ENCODE measurements at regions not wholly inside any gene's neighbourhood (a gene's known extent, or its start where the extent isn't known, plus 50 kb on each side); places are given as distances from the start of the nearest gene placed in this dataset.

- no peak for DNase-seq
Observed at GRCh38 chr6:4346659-4347333, 211.4 kb upstream of the ECI2 start.

GRCh38 chr6:4345543-4345942 lies 210.2 kb upstream of the ECI2 start:
- no peak for TF ChIP-seq CTCF (IDR thresholded peaks at IDR 0.05; ENCODE audit: low read depth, low read length)
- H3K36me3 ChIP-seq = no peaks in the 10 kb centered on the region
- H3K4me3 ChIP-seq (ENCODE audit: low read depth, low read length) = no peak overlapping the region
- DNase-seq = no peak
- peaks cover 100% of the 10 kb centered on the region for H3K27me3 ChIP-seq (ENCODE audit: insufficient read depth, low read depth, severe bottlenecking)
- H3K9me3 ChIP-seq (ENCODE audit: severe bottlenecking) = no peaks in the 10 kb centered on the region
- no peak overlapping the region for H3K27ac ChIP-seq

More at GRCh38 chr6:4346659-4347333, 211.4 kb upstream of the ECI2 start:
- Histone ChIP-seq H3K27me3 (ENCODE audit: insufficient read depth, low read depth, severe bottlenecking) (peaks cover 100% of the 10 kb centered on the region), H3K4me3 (ENCODE audit: low read depth, low read length) (no peak overlapping the region), H3K36me3 (no peaks in the 10 kb centered on the region), H3K27ac (no peak overlapping the region), H3K9me3 (ENCODE audit: severe bottlenecking) (no peaks in the 10 kb centered on the region)
- TF ChIP-seq CTCF (IDR thresholded peaks at IDR 0.05; ENCODE audit: low read depth, low read length) = no peak

- H3K4me3 ChIP-seq (ENCODE audit: low read depth, low read length) = no peak overlapping the region
- no peaks in the 10 kb centered on the region for H3K36me3 ChIP-seq
- H3K9me3 ChIP-seq (ENCODE audit: severe bottlenecking) = no peaks in the 10 kb centered on the region
- no peak for DNase-seq
- H3K27me3 ChIP-seq (ENCODE audit: insufficient read depth, low read depth, severe bottlenecking) = peaks cover 95% of the 10 kb centered on the region
- no peak for TF ChIP-seq CTCF (IDR thresholded peaks at IDR 0.05; ENCODE audit: low read depth, low read length)
- no peak overlapping the region for H3K27ac ChIP-seq
Observed at GRCh38 chr6:4344317-4344899, 209.0 kb upstream of the ECI2 start.

GRCh38 chr6:4342407-4343137 lies 207.2 kb upstream of the ECI2 start:
- no peaks in the 10 kb centered on the region for H3K36me3 ChIP-seq
- no peak for TF ChIP-seq CTCF (IDR thresholded peaks at IDR 0.05; ENCODE audit: low read depth, low read length)
- H3K4me3 ChIP-seq (ENCODE audit: low read depth, low read length) = no peak overlapping the region
- peaks cover 90% of the 10 kb centered on the region for H3K27me3 ChIP-seq (ENCODE audit: insufficient read depth, low read depth, severe bottlenecking)
- no peak for DNase-seq
- no peaks in the 10 kb centered on the region for H3K9me3 ChIP-seq (ENCODE audit: severe bottlenecking)
- no peak overlapping the region for H3K27ac ChIP-seq

GRCh38 chr6:4341078-4341797 lies 205.9 kb upstream of the ECI2 start:
- H3K27me3 ChIP-seq (ENCODE audit: insufficient read depth, low read depth, severe bottlenecking) = peaks cover 87% of the 10 kb centered on the region
- no peak for TF ChIP-seq CTCF (IDR thresholded peaks at IDR 0.05; ENCODE audit: low read depth, low read length)
- DNase-seq = no peak
- H3K27ac ChIP-seq = no peak overlapping the region
- H3K4me3 ChIP-seq (ENCODE audit: low read depth, low read length) = no peak overlapping the region
- H3K36me3 ChIP-seq = no peaks in the 10 kb centered on the region
- no peaks in the 10 kb centered on the region for H3K9me3 ChIP-seq (ENCODE audit: severe bottlenecking)

Measured in WERI-Rb-1 (cell line).